SK-N-SH (cell line): ENCODE measurements at regions not wholly inside any gene's neighbourhood (a gene's known extent, or its start where the extent isn't known, plus 50 kb on each side); places are given as distances from the start of the nearest gene placed in this dataset.

Experiments
- CTCF ChIP-seq: fragments of 200-600 bp; sonication (generic); IDR thresholded peaks from 2 replicates; pipeline ENCODE4 v1.6.1; 2017; ENCODE audit warnings: antibody characterized with exemption, mild to moderate bottlenecking, moderate library complexity
- ELF1 ChIP-seq: IDR thresholded peaks from 2 replicates; pipeline ENCODE4 v1.4.0; 2012
- EP300 ChIP-seq, 2 experiments: IDR thresholded peaks; 2 replicates each; pipeline versions ENCODE4 v1.4.0 to v1.6.1; 2012; ENCODE audit warnings: borderline replicate concordance in 1 of 2, low read depth in 1 of 2, low read length in 1 of 2
- FOSL2 ChIP-seq: IDR thresholded peaks from 2 replicates; pipeline ENCODE4 v1.4.0; 2012; ENCODE audit warnings: low read depth, mild to moderate bottlenecking, moderate library complexity, borderline replicate concordance
- MAX ChIP-seq: IDR thresholded peaks from 2 replicates; pipeline ENCODE4 v1.4.0; 2012; ENCODE audit warnings: low read depth
- NFIC ChIP-seq: IDR thresholded peaks from 2 replicates; pipeline ENCODE4 v1.4.0; 2012; ENCODE audit warnings: borderline replicate concordance
- NRF1 ChIP-seq: IDR thresholded peaks from 2 replicates; pipeline ENCODE4 v1.6.1; 2012; ENCODE audit warnings: low read depth, mild to moderate bottlenecking, low read length
- POLR2AphosphoS5 ChIP-seq: IDR thresholded peaks from 2 replicates; pipeline ENCODE4 v1.6.1; 2012; ENCODE audit warnings: low read depth, low read length
- RCOR1 ChIP-seq: fragments of 150-350 bp; IDR thresholded peaks from 2 replicates; pipeline ENCODE4 v1.6.1; 2017; ENCODE audit warnings: antibody characterized with exemption, low read length
- REST ChIP-seq: IDR thresholded peaks from 2 replicates; pipeline ENCODE4 v1.6.1; 2012; ENCODE audit warnings: mild to moderate bottlenecking, low read depth, low read length, moderate library complexity
- SIN3A ChIP-seq: IDR thresholded peaks from 2 replicates; pipeline ENCODE4 v1.6.1; 2012; ENCODE audit warnings: low read depth, mild to moderate bottlenecking, low read length, moderate library complexity, borderline replicate concordance
- SMC3 ChIP-seq: IDR thresholded peaks from 2 replicates; pipeline ENCODE4 v1.6.1; 2012; ENCODE audit warnings: low read depth, low read length, improper control_type of control experiment
- YY1 ChIP-seq: IDR thresholded peaks from 2 replicates; pipeline ENCODE4 v1.4.0; 2012; ENCODE audit warnings: low read depth, mild to moderate bottlenecking

DNA sequence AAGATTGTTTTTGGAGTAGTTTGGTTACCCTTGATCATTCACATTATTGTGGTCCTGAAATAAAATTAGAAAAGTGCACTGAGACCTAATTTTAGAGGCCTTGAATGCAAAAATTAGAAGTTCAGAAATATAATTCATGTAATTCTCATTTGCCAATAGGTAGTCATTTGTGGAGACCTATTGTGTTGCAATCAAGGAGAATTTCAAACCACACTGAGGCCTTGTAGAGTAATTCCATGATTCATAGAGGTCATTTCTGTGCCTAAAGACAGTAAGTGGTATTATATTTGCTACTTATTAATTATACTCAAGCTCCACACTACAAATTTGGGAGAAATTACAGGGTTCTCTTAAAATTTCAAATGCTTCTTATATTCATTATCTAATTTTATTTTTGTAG lies 946.8 kb upstream of the POT1 start:
- no peak for TF ChIP-seq NFIC
- no peak for TF ChIP-seq NRF1
- TF ChIP-seq SIN3A = no peak
- TF ChIP-seq FOSL2 = no peak
- no peak for TF ChIP-seq CTCF
- TF ChIP-seq REST = no peak
- no peak for TF ChIP-seq RCOR1
- no peak for TF ChIP-seq POLR2AphosphoS5
- TF ChIP-seq MAX = no peak
- no peak for TF ChIP-seq SMC3
- TF ChIP-seq YY1 = no peak
- TF ChIP-seq EP300 (IDR thresholded peaks at IDR 0.05; ENCODE audit: borderline replicate concordance in 1 of 2, low read depth in 1 of 2, low read length in 1 of 2) = no peak
- TF ChIP-seq ELF1 = no peak
